ENCODE measurements at regions not wholly inside any gene's neighbourhood (a gene's known extent, or its start where the extent isn't known, plus 50 kb on each side); places are given as distances from the start of the nearest gene placed in this dataset.
"Not testable (repeated sequence)": the region's sequence is repeated elsewhere in the genome, so short reads cannot be mapped to it uniquely, and the experiment has no call there.

DNA sequence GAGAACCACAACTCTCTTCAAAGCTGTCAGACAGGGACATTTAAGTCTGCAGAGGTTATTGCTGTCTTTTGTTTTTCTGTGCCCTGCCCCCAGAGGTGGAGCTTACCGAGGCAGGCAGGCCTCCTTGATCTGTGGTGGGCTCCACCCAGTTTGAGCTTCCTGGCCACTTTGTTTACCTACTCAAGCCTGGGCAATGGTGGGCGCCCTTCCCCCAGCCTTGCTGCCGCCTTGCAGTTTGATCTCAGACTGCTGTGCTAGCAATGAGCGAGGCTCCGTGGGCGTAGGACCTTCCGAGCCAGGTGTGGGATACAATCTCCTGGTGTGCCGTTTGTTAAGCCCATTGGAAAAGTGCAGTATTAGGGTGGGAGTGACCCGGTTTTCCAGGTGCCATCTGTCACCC is 822.1 kb downstream of the KCNMA1 start:
- DNase-seq: not testable (repeated sequence)

- no peak for DNase-seq
Observed at GRCh38 chr10:76811430-76811829, 826.2 kb downstream of the KCNMA1 start.

GRCh38 chr10:76788452-76788811 is 849.2 kb downstream of the KCNMA1 start:
- DNase-seq: no peak

- DNase-seq: no peak
Observed at GRCh38 chr10:76787746-76788451, 849.7 kb downstream of the KCNMA1 start.

DNA sequence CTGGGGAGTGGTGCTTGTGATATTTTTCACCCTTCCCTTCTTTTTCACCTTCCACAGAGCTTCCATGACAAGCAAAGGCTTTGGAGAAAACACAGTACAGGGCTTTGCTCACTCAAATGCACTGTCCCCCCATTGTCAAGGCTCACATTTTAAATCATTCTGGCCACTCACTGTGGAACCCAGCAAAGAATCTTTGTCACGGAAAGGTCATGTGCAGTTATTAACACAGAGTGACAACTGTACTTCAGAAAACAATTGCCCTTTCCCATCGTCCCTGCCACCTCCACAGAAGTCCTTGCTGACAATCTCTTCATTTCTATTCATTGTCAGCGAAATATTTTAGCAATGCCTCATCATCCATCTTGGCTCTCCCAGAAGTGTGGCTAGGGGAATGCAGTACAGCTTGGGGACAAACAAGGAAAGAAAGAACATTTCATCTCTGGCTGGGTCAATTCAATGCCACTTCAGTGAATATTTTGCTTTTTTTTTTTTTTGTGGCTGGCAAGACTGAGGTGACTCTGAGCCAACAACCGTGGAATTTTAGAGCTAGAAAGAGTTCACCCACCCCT is 851.0 kb downstream of the KCNMA1 start:
- DNase-seq: no peak

- no peak for DNase-seq
Observed at GRCh38 chr10:76784076-76784475, 853.5 kb downstream of the KCNMA1 start.

GRCh38 chr10:76779796-76780301 is 857.8 kb downstream of the KCNMA1 start:
- no peak for DNase-seq

- DNase-seq: no peak
Observed at GRCh38 chr10:76778914-76779795, 858.5 kb downstream of the KCNMA1 start.

DNA sequence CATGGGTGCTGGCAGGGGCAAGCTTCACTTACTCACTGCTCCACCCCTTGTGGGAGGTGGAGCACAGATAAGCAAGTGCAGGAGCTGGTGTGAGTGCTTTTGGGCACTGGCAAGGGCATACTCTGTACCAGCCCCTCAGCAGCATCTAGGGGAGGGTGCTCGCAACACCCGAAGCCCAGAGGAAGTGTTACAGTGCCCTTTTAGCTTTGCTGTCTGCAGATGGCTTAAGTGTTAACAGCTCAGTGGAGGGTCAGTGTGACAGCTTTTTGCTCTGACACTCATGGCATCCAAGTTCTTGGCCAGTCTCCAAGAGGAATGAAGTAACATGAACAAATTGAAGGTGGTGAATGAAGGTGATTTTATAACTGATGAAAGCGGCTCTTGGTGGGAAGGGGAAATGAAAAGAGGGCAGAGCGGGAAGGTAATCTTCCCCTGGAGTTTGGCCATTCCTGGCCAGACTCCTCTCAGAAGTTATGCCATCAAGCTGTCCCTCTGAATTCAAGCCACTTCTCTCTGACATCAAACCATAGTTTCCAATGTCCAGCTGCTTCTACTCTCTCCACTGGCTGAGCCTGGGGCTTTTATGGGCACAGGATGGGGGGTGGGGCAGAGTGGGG is 862.5 kb downstream of the KCNMA1 start:
- DNase-seq: no peak

- DNase-seq: no peak
Observed at GRCh38 chr10:76769582-76769981, 868.0 kb downstream of the KCNMA1 start.

GRCh38 chr10:76769161-76769560 is 868.4 kb downstream of the KCNMA1 start:
- DNase-seq: no peak

DNA sequence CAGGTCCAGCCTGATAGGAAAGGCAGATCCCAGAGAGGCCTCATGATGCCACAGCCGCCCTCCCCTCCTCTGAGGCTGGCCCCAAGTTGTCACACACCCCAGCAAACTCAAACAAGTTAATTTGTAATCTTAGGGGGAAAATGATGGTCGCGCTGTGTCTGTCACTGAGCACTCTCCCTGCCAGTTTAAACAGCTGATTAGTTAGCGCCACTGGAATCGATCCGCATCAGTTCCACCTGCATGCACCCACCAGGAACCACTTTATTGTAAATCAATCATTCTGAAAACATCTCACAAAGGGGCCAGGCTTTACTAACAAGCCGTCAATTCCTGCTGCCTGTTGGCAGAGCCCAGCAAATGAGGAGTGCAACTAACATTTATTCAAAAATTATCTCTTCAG is 870.9 kb downstream of the KCNMA1 start:
- DNase-seq: no peak

GRCh38 chr10:76764921-76765320 is 872.7 kb downstream of the KCNMA1 start:
- DNase-seq: not testable (repeated sequence)

DNA sequence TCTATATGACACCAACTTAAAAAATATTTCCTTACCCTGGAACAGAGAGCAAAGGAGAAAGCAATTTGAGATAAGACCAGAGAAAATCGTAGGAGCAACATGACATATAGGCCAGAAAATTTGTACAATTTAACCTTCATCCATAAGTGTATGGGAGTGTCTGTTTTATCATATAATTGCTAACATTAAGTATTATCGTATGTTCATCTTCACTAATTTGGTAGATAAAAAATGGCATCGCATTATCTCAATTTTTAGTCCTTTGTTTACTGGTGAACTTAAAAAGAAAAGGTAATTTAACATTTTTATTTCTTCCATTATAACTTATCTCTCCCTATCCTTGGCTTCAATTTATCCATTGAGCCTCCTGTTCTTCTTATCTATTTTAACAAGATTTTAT is 873.4 kb downstream of the KCNMA1 start:
- no peak for DNase-seq

GRCh38 chr10:76763376-76763775 is 874.2 kb downstream of the KCNMA1 start:
- DNase-seq: no peak

DNA sequence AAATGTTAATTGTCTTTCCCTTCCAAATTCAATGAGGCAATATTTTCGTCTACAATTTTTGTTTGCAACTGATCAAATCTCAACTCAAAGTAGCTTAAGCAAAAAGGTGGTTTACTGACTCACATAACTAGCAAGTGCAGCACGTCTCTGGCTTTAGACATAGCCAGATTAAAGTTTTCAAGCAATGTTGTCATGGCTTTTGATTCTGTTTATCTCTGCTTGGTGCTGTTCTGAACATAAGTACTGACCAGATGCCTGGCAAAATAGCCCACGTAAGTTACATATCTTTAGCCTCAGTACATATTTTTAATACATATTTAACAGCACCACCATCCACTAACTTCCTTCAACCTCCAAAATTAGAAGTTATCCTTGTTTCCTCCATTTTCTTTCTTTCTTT is 877.9 kb downstream of the KCNMA1 start:
- no peak for DNase-seq

- no peak for DNase-seq
Observed at GRCh38 chr10:76743169-76743568, 894.4 kb downstream of the KCNMA1 start.

- no peak for DNase-seq
Observed at GRCh38 chr10:76740514-76740913, 897.1 kb downstream of the KCNMA1 start.

DNA sequence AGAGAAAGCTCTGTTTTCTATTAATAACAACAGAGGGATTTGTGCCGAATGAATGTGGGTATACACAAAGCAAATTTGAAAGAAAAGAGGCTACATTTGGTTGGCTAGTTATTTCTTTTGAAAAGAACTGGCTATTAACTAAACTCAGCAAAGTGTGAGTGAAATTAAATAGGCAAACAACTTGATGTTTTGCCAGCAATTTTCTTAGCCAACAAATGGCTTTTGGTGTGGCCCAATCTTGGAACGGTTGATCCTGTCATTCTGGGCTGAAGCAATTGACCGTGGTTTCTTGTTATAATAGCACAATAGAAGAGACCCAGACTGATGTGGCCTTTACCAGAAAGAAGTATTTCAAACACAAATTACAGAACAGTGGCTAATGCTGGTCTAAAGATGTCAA is 898.6 kb downstream of the KCNMA1 start:
- DNase-seq: no peak

DNA sequence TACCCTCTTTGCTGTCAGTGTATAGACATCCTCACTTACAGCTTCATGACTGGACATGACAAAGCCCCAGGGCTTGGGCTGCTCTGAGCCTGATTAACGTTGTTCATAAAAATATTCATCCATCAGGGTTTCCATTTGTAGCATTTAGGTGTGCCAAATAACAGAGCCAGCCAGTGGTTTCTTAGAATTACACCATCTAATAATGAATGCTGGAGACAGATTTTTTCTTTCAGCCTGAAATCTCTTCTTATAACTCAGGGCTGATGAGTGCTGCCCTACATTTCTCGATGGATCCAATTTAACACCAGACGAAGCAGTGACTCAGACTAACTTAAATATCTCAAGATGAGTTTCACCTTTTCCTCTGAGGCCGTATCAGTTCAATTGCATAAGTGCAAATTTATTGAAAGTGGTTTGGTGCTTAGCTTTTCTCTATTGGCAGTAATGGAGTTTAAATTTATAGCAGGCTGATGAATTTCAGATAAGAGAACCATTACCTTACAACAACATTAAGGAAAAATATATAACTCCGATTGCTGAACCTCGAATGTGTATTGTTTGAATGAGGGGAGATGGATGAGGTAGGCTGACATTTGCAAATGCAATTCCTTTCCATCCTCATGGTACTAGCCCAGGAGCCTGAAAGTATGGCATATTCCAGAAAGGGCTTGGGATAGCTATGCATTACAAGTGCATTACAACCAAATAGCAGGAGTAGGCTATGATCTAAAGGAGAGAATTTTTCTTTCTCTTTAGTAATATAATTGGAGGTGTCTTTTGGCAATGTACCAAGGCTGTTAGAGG is 900.6 kb downstream of the KCNMA1 start:
- no peak for DNase-seq

- DNase-seq: no peak
Observed at GRCh38 chr10:76736392-76736791, 901.2 kb downstream of the KCNMA1 start.

- DNase-seq: no peak
Observed at GRCh38 chr10:76735866-76736265, 901.7 kb downstream of the KCNMA1 start.
